OCI-LY1 (cell line): ENCODE measurements at regions not wholly inside any gene's neighbourhood (a gene's known extent, or its start where the extent isn't known, plus 50 kb on each side); places are given as distances from the start of the nearest gene placed in this dataset.

ENCODE experiments used
- H2AFZ ChIP-seq: fragments of 200-600 bp; sonication (generic), shearing (Covaris generic); 2 replicates; pipeline ENCODE4 v1.6.0; 2014; ENCODE audit warnings: antibody characterized with exemption, mild to moderate bottlenecking, low read length
- H3F3A ChIP-seq: fragments of 200-600 bp; sonication (generic), shearing (Covaris generic); 2 replicates; pipeline ENCODE4 v1.6.0; 2014; ENCODE audit warnings: mild to moderate bottlenecking, antibody characterized with exemption, low read length, moderate library complexity; ENCODE audit not compliant: insufficient read depth
- H3K27ac ChIP-seq: fragments of 200-600 bp; sonication (generic); 2 replicates; pipeline ENCODE4 v1.5.1; 2014; ENCODE audit warnings: low read length, mixed run types, mild to moderate bottlenecking, low read depth; ENCODE audit not compliant: poor library complexity, severe bottlenecking
- H3K27me3 ChIP-seq: fragments of 200-600 bp; sonication (generic); 2 replicates; pipeline ENCODE4 v1.6.0; 2014; ENCODE audit warnings: antibody characterized with exemption, mild to moderate bottlenecking, low read length, moderate library complexity; ENCODE audit not compliant: insufficient read depth
- H3K36me3 ChIP-seq: fragments of 200-600 bp; sonication (generic); 2 replicates; pipeline ENCODE4 v1.6.1; 2014; ENCODE audit warnings: mild to moderate bottlenecking, antibody characterized with exemption, low read length, moderate library complexity, mixed read lengths; ENCODE audit not compliant: insufficient read depth
- H3K4me1 ChIP-seq: fragments of 200-600 bp; sonication (generic); 2 replicates; pipeline ENCODE4 v1.5.1; 2014; ENCODE audit warnings: mild to moderate bottlenecking, low read length, moderate library complexity; ENCODE audit not compliant: insufficient read depth, severe bottlenecking
- H3K4me2 ChIP-seq: fragments of 200-600 bp; sonication (generic), shearing (Covaris generic); 2 replicates; pipeline ENCODE4 v1.6.1; 2014; ENCODE audit warnings: low read length
- H3K4me3 ChIP-seq: fragments of 200-600 bp; sonication (generic); 2 replicates; pipeline ENCODE4 v1.5.1; 2014; ENCODE audit warnings: low read length, low read depth, mild to moderate bottlenecking, mixed read lengths; ENCODE audit not compliant: poor library complexity, severe bottlenecking
- H3K79me2 ChIP-seq: fragments of 200-600 bp; shearing (Covaris generic); 2 replicates; pipeline ENCODE4 v1.6.1; 2016; ENCODE audit warnings: mixed run types, low read length, mixed read lengths; ENCODE audit not compliant: insufficient read depth
- H3K9ac ChIP-seq: fragments of 200-600 bp; sonication (generic), shearing (Covaris generic); 2 replicates; pipeline ENCODE4 v1.6.1; 2014; ENCODE audit warnings: mild to moderate bottlenecking, low read length, mixed read lengths
- H3K9me2 ChIP-seq: fragments of 200-600 bp; sonication (generic), shearing (Covaris generic); 2 replicates; pipeline ENCODE4 v1.6.1; 2014; ENCODE audit warnings: low read depth, mild to moderate bottlenecking, low read length, mixed read lengths
- H3K9me3 ChIP-seq: fragments of 200-600 bp; shearing (Covaris generic); 2 replicates; pipeline ENCODE4 v1.6.1; 2014; ENCODE audit warnings: low read length, mixed read lengths
- H4K20me1 ChIP-seq: fragments of 200-600 bp; sonication (generic), shearing (Covaris generic); 2 replicates; pipeline ENCODE4 v1.6.0; 2016; ENCODE audit warnings: mild to moderate bottlenecking, low read length; ENCODE audit not compliant: insufficient read depth
- CTCF ChIP-seq: fragments of 200-600 bp; sonication (generic), shearing (Covaris generic); IDR thresholded peaks from 2 replicates; pipeline ENCODE4 v1.5.1; 2017; ENCODE audit warnings: mild to moderate bottlenecking, antibody characterized with exemption, low read length, moderate library complexity, mixed read lengths
- EZH2 ChIP-seq: fragments of 200-600 bp; sonication (generic), shearing (Covaris generic); IDR thresholded peaks from 2 replicates; pipeline ENCODE4 v1.8.0; 2017; ENCODE audit warnings: borderline replicate concordance, mixed run types, mild to moderate bottlenecking, antibody characterized with exemption, low read length, moderate library complexity, mixed read lengths

- H3K9ac ChIP-seq = no peak overlapping the region
- H3K9me3 ChIP-seq = no peaks in the 10 kb centered on the region
- no peaks in the 10 kb centered on the region for H3K27me3 ChIP-seq
- H3F3A ChIP-seq = no peaks in the 10 kb centered on the region
- no peaks in the 10 kb centered on the region for H3K9me2 ChIP-seq
- no peaks in the 10 kb centered on the region for H3K79me2 ChIP-seq
- H3K4me2 ChIP-seq = no peak overlapping the region
- no peak overlapping the region for H2AFZ ChIP-seq
- no peaks in the 10 kb centered on the region for H4K20me1 ChIP-seq
- H3K4me1 ChIP-seq = no peaks in the 10 kb centered on the region
- H3K36me3 ChIP-seq = no peaks in the 10 kb centered on the region
- TF ChIP-seq EZH2 = no peak
- TF ChIP-seq CTCF = no peak
- H3K4me3 ChIP-seq = no peak overlapping the region
- no peak overlapping the region for H3K27ac ChIP-seq
Observed at GRCh38 chr15:60235951-60236710, 161.7 kb downstream of the ANXA2 start.

GRCh38 chr15:60237446-60237845, 160.3 kb downstream of the ANXA2 start:
- Histone ChIP-seq H3K4me3 (no peak overlapping the region), H3K9ac (no peak overlapping the region), H3K36me3 (no peaks in the 10 kb centered on the region), H2AFZ (no peak overlapping the region), H3K9me3 (no peaks in the 10 kb centered on the region), H4K20me1 (no peaks in the 10 kb centered on the region), H3K4me2 (no peak overlapping the region), H3K9me2 (no peaks in the 10 kb centered on the region), H3K27me3 (no peaks in the 10 kb centered on the region), H3F3A (no peaks in the 10 kb centered on the region), H3K27ac (no peak overlapping the region), H3K79me2 (no peaks in the 10 kb centered on the region), H3K4me1 (no peaks in the 10 kb centered on the region)
- TF ChIP-seq CTCF (no peak), EZH2 (no peak)

- Histone ChIP-seq H3K9me2 (no peaks in the 10 kb centered on the region), H4K20me1 (no peaks in the 10 kb centered on the region), H3K4me3 (no peak overlapping the region), H3K27ac (no peak overlapping the region), H3K79me2 (no peaks in the 10 kb centered on the region), H3K4me2 (no peak overlapping the region), H3K9ac (no peak overlapping the region), H3K36me3 (no peaks in the 10 kb centered on the region), H3F3A (no peaks in the 10 kb centered on the region), H3K9me3 (no peaks in the 10 kb centered on the region), H2AFZ (no peak overlapping the region), H3K27me3 (no peaks in the 10 kb centered on the region), H3K4me1 (no peaks in the 10 kb centered on the region)
- TF ChIP-seq CTCF = no peak
- no peak for TF ChIP-seq EZH2
Observed at GRCh38 chr15:60243769-60244168, 154.0 kb downstream of the ANXA2 start.
